ENCODE measurements at regions not wholly inside any gene's neighbourhood (a gene's known extent, or its start where the extent isn't known, plus 50 kb on each side); places are given as distances from the start of the nearest gene placed in this dataset.
A peak's percentile ranks its signal among the peaks of the same experiment; 100 is the strongest.

GRCh38 chr14:99072433-99072832 lies 199.6 kb downstream of the BCL11B start:
- Histone ChIP-seq H3K9me3 (peaks cover 0 to 15% (median 11%) of the 10 kb centered on the region in 4 donors), H3K27ac (replicated peaks in 1 of 4) (no peak overlapping the region), H3K4me3 (no peak overlapping the region), H3K27me3 (no peaks in the 10 kb centered on the region), H3K36me3 (no peaks in the 10 kb centered on the region), H3K4me1 (no peaks in the 10 kb centered on the region)
- intact Hi-C loops (cut with DNase I): no loop called here
- DNase-seq (ENCODE audit: extremely low spot score): peak; percentile 53
- TF ChIP-seq CTCF (IDR thresholded peaks at IDR 0.05) (no peak), POLR2A (IDR thresholded peaks at IDR 0.05; ENCODE audit: low read depth) (no peak), POLR2AphosphoS5 (IDR thresholded peaks at IDR 0.05) (no peak), EP300 (IDR thresholded peaks at IDR 0.05) (no peak)
- WGBS: 85% methylated on average over 7 of the region's 12 CpGs

GRCh38 chr14:99072956-99073355 lies 199.0 kb downstream of the BCL11B start:
- intact Hi-C loops (cut with DNase I): no loop called here
- WGBS: 80% methylated on average over 6 of the region's 6 CpGs
- no peak overlapping the region for H3K27ac ChIP-seq (replicated peaks in 1 of 4)
- H3K36me3 ChIP-seq: no peaks in the 10 kb centered on the region
- no peaks in the 10 kb centered on the region for H3K4me1 ChIP-seq
- H3K27me3 ChIP-seq: no peaks in the 10 kb centered on the region
- peaks cover 0 to 15% (median 11%) of the 10 kb centered on the region in 4 donors for H3K9me3 ChIP-seq
- peak; percentile 79 for DNase-seq (ENCODE audit: extremely low spot score)
- TF ChIP-seq POLR2AphosphoS5 (IDR thresholded peaks at IDR 0.05): no peak
- no peak for TF ChIP-seq EP300 (IDR thresholded peaks at IDR 0.05)
- TF ChIP-seq POLR2A (IDR thresholded peaks at IDR 0.05; ENCODE audit: low read depth): no peak
- TF ChIP-seq CTCF (IDR thresholded peaks at IDR 0.05): no peak
- no peak overlapping the region for H3K4me3 ChIP-seq

- peaks cover 0 to 2% (median 0%) of the 10 kb centered on the region in 4 donors for H3K27me3 ChIP-seq
- H3K4me1 ChIP-seq: no peaks in the 10 kb centered on the region
- peaks cover 0 to 15% (median 11%) of the 10 kb centered on the region in 4 donors for H3K9me3 ChIP-seq
- 79% methylated on average over 4 of the region's 6 CpGs for WGBS
- H3K4me3 ChIP-seq: no peak overlapping the region
- H3K27ac ChIP-seq (replicated peaks in 1 of 4): no peak overlapping the region
- peak; percentile 45 for DNase-seq (ENCODE audit: extremely low spot score)
- TF ChIP-seq CTCF (IDR thresholded peaks at IDR 0.05) (no peak), POLR2A (IDR thresholded peaks at IDR 0.05; ENCODE audit: low read depth) (no peak), EP300 (IDR thresholded peaks at IDR 0.05) (no peak), POLR2AphosphoS5 (IDR thresholded peaks at IDR 0.05) (no peak)
- intact Hi-C loops (cut with DNase I): no loop called here
- H3K36me3 ChIP-seq: no peaks in the 10 kb centered on the region
Measured at GRCh38 chr14:99073431-99073830, 198.6 kb downstream of the BCL11B start.

GRCh38 chr14:99075061-99075460 lies 196.9 kb downstream of the BCL11B start:
- H3K27me3 ChIP-seq: peaks cover 0 to 4% (median 0%) of the 10 kb centered on the region in 4 donors
- intact Hi-C loops (cut with DNase I): no loop called here
- TF ChIP-seq POLR2A (IDR thresholded peaks at IDR 0.05; ENCODE audit: low read depth): no peak
- no peak for TF ChIP-seq EP300 (IDR thresholded peaks at IDR 0.05)
- TF ChIP-seq POLR2AphosphoS5 (IDR thresholded peaks at IDR 0.05): no peak
- no peak for TF ChIP-seq CTCF (IDR thresholded peaks at IDR 0.05)
- 79% methylated on average over 11 of the region's 11 CpGs for WGBS
- peaks cover 0 to 16% (median 14%) of the 10 kb centered on the region in 4 donors for H3K9me3 ChIP-seq
- no peak overlapping the region for H3K27ac ChIP-seq (replicated peaks in 1 of 4)
- no peak overlapping the region for H3K4me3 ChIP-seq
- H3K4me1 ChIP-seq: no peaks in the 10 kb centered on the region
- H3K36me3 ChIP-seq: no peaks in the 10 kb centered on the region
- DNase-seq (ENCODE audit: extremely low spot score): peak; percentile 86

- DNase-seq (ENCODE audit: extremely low spot score): peak; percentile 89
- Histone ChIP-seq H3K27me3 (peaks cover 0 to 4% (median 0%) of the 10 kb centered on the region in 4 donors), H3K4me1 (no peaks in the 10 kb centered on the region), H3K27ac (replicated peaks in 1 of 4) (no peak overlapping the region), H3K4me3 (no peak overlapping the region), H3K36me3 (no peaks in the 10 kb centered on the region), H3K9me3 (peaks cover 0 to 21% (median 15%) of the 10 kb centered on the region in 4 donors)
- TF ChIP-seq CTCF (IDR thresholded peaks at IDR 0.05): no peak
- TF ChIP-seq EP300 (IDR thresholded peaks at IDR 0.05): no peak
- TF ChIP-seq POLR2AphosphoS5 (IDR thresholded peaks at IDR 0.05): no peak
- TF ChIP-seq POLR2A (IDR thresholded peaks at IDR 0.05; ENCODE audit: low read depth): no peak
- intact Hi-C loops (cut with DNase I): no loop called here
- 64% methylated on average over 5 of the region's 5 CpGs for WGBS
Measured at GRCh38 chr14:99075771-99076375, 196.1 kb downstream of the BCL11B start.
